ENCODE measurements at regions not wholly inside any gene's neighbourhood (a gene's known extent, or its start where the extent isn't known, plus 50 kb on each side); places are given as distances from the start of the nearest gene placed in this dataset.

- Histone ChIP-seq H3K4me3 (no peak overlapping the region), H3K9me3 (no peaks in the 10 kb centered on the region), H3K27ac (replicated peaks in 1 of 4) (no peak overlapping the region), H3K4me1 (peaks cover 0 to 4% (median 1%) of the 10 kb centered on the region in 4 donors), H3K27me3 (no peaks in the 10 kb centered on the region), H3K36me3 (no peaks in the 10 kb centered on the region)
- intact Hi-C loops (cut with DNase I): no loop called here
- no peak for DNase-seq (ENCODE audit: extremely low spot score)
- 90% methylated on average over 4 of the region's 4 CpGs for WGBS
- TF ChIP-seq POLR2A (IDR thresholded peaks at IDR 0.05; ENCODE audit: low read depth) (no peak), POLR2AphosphoS5 (IDR thresholded peaks at IDR 0.05) (no peak), EP300 (IDR thresholded peaks at IDR 0.05) (no peak), CTCF (IDR thresholded peaks at IDR 0.05) (no peak)
Observed at GRCh38 chr13:97131447-97131846, 90.7 kb upstream of the MBNL2 start.

GRCh38 chr13:97133554-97133953 lies 88.6 kb upstream of the MBNL2 start:
- Histone ChIP-seq H3K4me1 (no peaks in the 10 kb centered on the region), H3K4me3 (no peak overlapping the region), H3K27ac (replicated peaks in 1 of 4) (no peak overlapping the region), H3K9me3 (no peaks in the 10 kb centered on the region), H3K27me3 (no peaks in the 10 kb centered on the region), H3K36me3 (no peaks in the 10 kb centered on the region)
- no peak for DNase-seq (ENCODE audit: extremely low spot score)
- TF ChIP-seq POLR2AphosphoS5 (IDR thresholded peaks at IDR 0.05): no peak
- no peak for TF ChIP-seq EP300 (IDR thresholded peaks at IDR 0.05)
- TF ChIP-seq POLR2A (IDR thresholded peaks at IDR 0.05; ENCODE audit: low read depth): no peak
- no peak for TF ChIP-seq CTCF (IDR thresholded peaks at IDR 0.05)
- intact Hi-C loops (cut with DNase I): no loop called here
- WGBS: 96% methylated on average over 2 of the region's 3 CpGs

- intact Hi-C loops (cut with DNase I): no loop called here
- H3K36me3 ChIP-seq: no peaks in the 10 kb centered on the region
- H3K4me3 ChIP-seq: no peak overlapping the region
- no peak overlapping the region for H3K27ac ChIP-seq (replicated peaks in 1 of 4)
- H3K4me1 ChIP-seq: no peaks in the 10 kb centered on the region
- DNase-seq (ENCODE audit: extremely low spot score): no peak
- no peaks in the 10 kb centered on the region for H3K9me3 ChIP-seq
- no peaks in the 10 kb centered on the region for H3K27me3 ChIP-seq
- TF ChIP-seq POLR2A (IDR thresholded peaks at IDR 0.05; ENCODE audit: low read depth) (no peak), CTCF (IDR thresholded peaks at IDR 0.05) (no peak), POLR2AphosphoS5 (IDR thresholded peaks at IDR 0.05) (no peak), EP300 (IDR thresholded peaks at IDR 0.05) (no peak)
- 85% methylated on average over 3 of the region's 3 CpGs for WGBS
Observed at GRCh38 chr13:97133955-97134354, 88.2 kb upstream of the MBNL2 start.

- no peaks in the 10 kb centered on the region for H3K9me3 ChIP-seq
- H3K4me1 ChIP-seq: no peaks in the 10 kb centered on the region
- WGBS: 98% methylated on average over 11 of the region's 11 CpGs
- H3K27me3 ChIP-seq: no peaks in the 10 kb centered on the region
- DNase-seq (ENCODE audit: extremely low spot score): no peak
- H3K36me3 ChIP-seq: no peaks in the 10 kb centered on the region
- no peak for TF ChIP-seq POLR2AphosphoS5 (IDR thresholded peaks at IDR 0.05)
- no peak for TF ChIP-seq EP300 (IDR thresholded peaks at IDR 0.05)
- TF ChIP-seq CTCF (IDR thresholded peaks at IDR 0.05): no peak
- TF ChIP-seq POLR2A (IDR thresholded peaks at IDR 0.05; ENCODE audit: low read depth): no peak
- intact Hi-C loops (cut with DNase I): no loop called here
- no peak overlapping the region for H3K4me3 ChIP-seq
- H3K27ac ChIP-seq (replicated peaks in 1 of 4): no peak overlapping the region
Observed at GRCh38 chr13:97134364-97135095, 87.6 kb upstream of the MBNL2 start.

DNA sequence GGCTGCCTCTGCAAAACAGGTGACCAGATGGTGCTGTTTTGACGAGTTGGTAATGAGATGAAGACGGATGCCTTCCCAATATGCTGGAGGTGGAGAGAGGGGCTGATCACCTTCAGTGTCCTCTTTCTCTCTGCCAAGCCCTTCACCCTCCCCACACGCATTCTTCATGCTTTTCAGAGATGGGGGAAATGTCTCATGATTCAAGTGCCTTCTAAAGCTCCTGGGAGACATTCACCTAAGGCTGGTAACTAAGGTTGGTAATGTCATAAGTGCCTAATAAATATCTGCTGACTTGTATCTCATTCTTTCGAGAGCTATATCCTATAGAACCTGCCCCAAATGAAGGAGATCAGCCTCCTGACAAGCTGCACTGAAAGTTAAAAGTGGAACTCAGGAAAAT lies 86.2 kb upstream of the MBNL2 start:
- Histone ChIP-seq H3K4me1 (peaks cover 0 to 5% (median 2%) of the 10 kb centered on the region in 4 donors), H3K4me3 (no peak overlapping the region), H3K27ac (replicated peaks in 1 of 4) (no peak overlapping the region), H3K9me3 (no peaks in the 10 kb centered on the region), H3K36me3 (no peaks in the 10 kb centered on the region), H3K27me3 (no peaks in the 10 kb centered on the region)
- 79% methylated on average over 4 of the region's 4 CpGs for WGBS
- DNase-seq (ENCODE audit: extremely low spot score): no peak
- TF ChIP-seq POLR2A (IDR thresholded peaks at IDR 0.05; ENCODE audit: low read depth): no peak
- no peak for TF ChIP-seq CTCF (IDR thresholded peaks at IDR 0.05)
- TF ChIP-seq EP300 (IDR thresholded peaks at IDR 0.05): no peak
- no peak for TF ChIP-seq POLR2AphosphoS5 (IDR thresholded peaks at IDR 0.05)
- intact Hi-C loops (cut with DNase I): no loop called here

Data from esophagus muscularis mucosa (tissue), 4 donors.